GM18520 (cell line): ENCODE measurements at regions not wholly inside any gene's neighbourhood (a gene's known extent, or its start where the extent isn't known, plus 50 kb on each side); places are given as distances from the start of the nearest gene placed in this dataset.

Experiments used
- ATAC-seq: cut with Tn5 transposase; IDR thresholded peaks from one replicate; pipeline ENCODE4 v1.9.1; 2021; ENCODE audit not compliant: unreplicated experiment

GRCh38 chr18:75926811-75927210, 499.3 kb upstream of the SMIM21 start:
- ATAC-seq = no peak

- ATAC-seq = no peak
Observed at GRCh38 chr18:75923169-75923568, 495.7 kb upstream of the SMIM21 start.

- no peak for ATAC-seq
Observed at GRCh38 chr18:75916624-75916982, 489.1 kb upstream of the SMIM21 start.

- no peak for ATAC-seq
Observed at GRCh38 chr18:75915941-75916623, 488.6 kb upstream of the SMIM21 start.

GRCh38 chr18:75912829-75913228, 485.3 kb upstream of the SMIM21 start:
- ATAC-seq = no peak

GRCh38 chr18:75904416-75904815, 476.9 kb upstream of the SMIM21 start:
- ATAC-seq = no peak

- ATAC-seq = no peak
Observed at GRCh38 chr18:75898651-75899050, 471.1 kb upstream of the SMIM21 start.

- ATAC-seq = no peak
Observed at GRCh38 chr18:75897386-75897785, 469.9 kb upstream of the SMIM21 start.

GRCh38 chr18:75896865-75897264, 469.4 kb upstream of the SMIM21 start:
- no peak for ATAC-seq

- ATAC-seq = no peak
Observed at GRCh38 chr18:75895135-75895534, 467.6 kb upstream of the SMIM21 start.

GRCh38 chr18:75884728-75885127, 457.2 kb upstream of the SMIM21 start:
- no peak for ATAC-seq

- no peak for ATAC-seq
Observed at GRCh38 chr18:75880925-75881504, 453.5 kb upstream of the SMIM21 start.

- no peak for ATAC-seq
Observed at GRCh38 chr18:75880266-75880665, 452.8 kb upstream of the SMIM21 start.

GRCh38 chr18:75879196-75879595, 451.7 kb upstream of the SMIM21 start:
- no peak for ATAC-seq

- ATAC-seq = no peak
Observed at GRCh38 chr18:75875559-75875958, 448.1 kb upstream of the SMIM21 start.

- no peak for ATAC-seq
Observed at GRCh38 chr18:75874401-75875089, 447.0 kb upstream of the SMIM21 start.

GRCh38 chr18:75871596-75871995, 444.1 kb upstream of the SMIM21 start:
- ATAC-seq = no peak

GRCh38 chr18:75869162-75869561, 441.7 kb upstream of the SMIM21 start:
- no peak for ATAC-seq

GRCh38 chr18:75868031-75868430, 440.5 kb upstream of the SMIM21 start:
- ATAC-seq = no peak

GRCh38 chr18:75865639-75866038, 438.1 kb upstream of the SMIM21 start:
- ATAC-seq = no peak

- ATAC-seq = no peak
Observed at GRCh38 chr18:75864816-75865215, 437.3 kb upstream of the SMIM21 start.

GRCh38 chr18:75863696-75864095, 436.2 kb upstream of the SMIM21 start:
- ATAC-seq = no peak
